ENCODE measurements at regions not wholly inside any gene's neighbourhood (a gene's known extent, or its start where the extent isn't known, plus 50 kb on each side); places are given as distances from the start of the nearest gene placed in this dataset.

DNA sequence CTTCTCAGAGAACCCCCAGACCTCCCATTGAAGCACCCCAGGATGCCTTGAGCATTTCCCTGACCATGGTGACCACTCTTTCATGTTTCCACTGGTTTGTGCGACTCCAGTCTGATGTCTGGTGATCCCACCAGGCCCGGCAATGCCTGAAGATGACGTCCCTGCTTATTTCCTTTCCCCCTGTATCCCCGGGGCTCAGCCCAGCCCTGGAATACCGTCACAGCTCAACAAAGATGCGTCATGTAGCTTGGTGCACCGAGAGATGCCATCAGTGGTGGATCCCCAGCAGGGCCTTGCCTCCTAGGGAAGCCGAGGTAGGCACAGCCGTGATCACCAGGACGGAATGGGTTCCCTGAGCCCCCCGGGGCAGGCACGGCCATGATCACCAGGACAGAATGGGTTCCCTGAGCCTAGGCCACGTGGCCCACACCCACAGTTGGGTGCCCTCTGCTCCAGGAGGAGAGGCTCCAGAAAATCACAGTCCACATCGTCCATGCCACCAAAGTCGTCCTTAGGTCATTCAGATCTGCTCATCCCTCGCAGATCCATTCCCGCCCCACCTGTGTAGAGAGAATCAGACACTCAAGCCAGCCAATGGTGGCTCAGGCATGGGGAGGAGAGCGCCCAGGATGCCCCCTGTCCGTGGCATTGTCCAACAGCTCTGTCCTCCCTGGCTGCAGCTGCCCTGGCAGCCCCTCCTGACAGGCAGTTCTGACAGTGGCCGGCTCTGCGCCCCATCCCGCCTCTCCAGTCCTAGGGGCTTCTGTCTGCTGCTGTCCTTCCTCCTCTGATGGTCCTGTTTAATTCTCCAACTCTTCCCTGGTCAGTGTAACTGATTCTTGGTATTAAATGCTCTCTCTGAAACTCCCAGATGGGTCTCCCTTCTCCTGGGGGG is 261.1 kb downstream of the RBFOX3 start:
- no peak for TF ChIP-seq GATA2 (IDR thresholded peaks at IDR 0.05; ENCODE audit: low read depth, low read length)
- TF ChIP-seq GATA3 (IDR thresholded peaks at IDR 0.05; ENCODE audit: low read depth, low read length): no peak

Data from SH-SY5Y (cell line).